Kidney (tissue), 13 donors: ENCODE measurements at regions not wholly inside any gene's neighbourhood (a gene's known extent, or its start where the extent isn't known, plus 50 kb on each side); places are given as distances from the start of the nearest gene placed in this dataset.

Source experiments
- DNase-seq, 5 donors: peaks; one replicate each; pipeline ENCODE4 v3.0.0-alpha.2; 2013 to 2020
- FAIRE-seq: peaks from 2 replicates; lab custom pipeline; 2012; peaks lifted over from hg19 to GRCh38; lab: Jason Lieb, UNC
- H3K27ac ChIP-seq, 2 donors: one replicate each; pipeline ENCODE4 v1.7.0; 2013; ENCODE audit warnings: low read depth in 2 of 2, low read length in 2 of 2, inconsistent platforms in 1 of 2
- H3K27me3 ChIP-seq: one replicate; pipeline ENCODE4 v1.7.1; 2013; ENCODE audit warnings: low read length, inconsistent platforms; ENCODE audit not compliant: control insufficient read depth, insufficient read depth
- H3K36me3 ChIP-seq, 3 donors: one replicate each; pipeline versions ENCODE4 v1.7.0 to v1.7.1; 2013; ENCODE audit warnings: low read length in 3 of 3, control low read depth in 1 of 3, inconsistent platforms in 1 of 3; ENCODE audit not compliant: insufficient read depth in 3 of 3, control insufficient read depth in 2 of 3
- H3K4me1 ChIP-seq, 3 donors: one replicate each; pipeline versions ENCODE4 v1.7.0 to v1.7.1; 2013; ENCODE audit warnings: low read length in 3 of 3, inconsistent platforms in 1 of 3, low read depth in 1 of 3; ENCODE audit not compliant: control insufficient read depth in 2 of 3, insufficient read depth in 2 of 3
- H3K4me3 ChIP-seq, 3 donors: one replicate each; pipeline versions ENCODE4 v1.7.0 to v1.8.1; 2013; ENCODE audit warnings: low read length in 3 of 3, control low read depth in 1 of 3, inconsistent platforms in 1 of 3
- H3K9ac ChIP-seq, 3 donors: one replicate each; pipeline versions ENCODE4 v1.7.0 to v1.7.1; 2013; ENCODE audit warnings: low read length in 3 of 3, control low read depth in 1 of 3, inconsistent platforms in 1 of 3
- H3K9me3 ChIP-seq, 3 donors: one replicate each; pipeline versions ENCODE4 v1.7.0 to v1.7.1; 2013; ENCODE audit warnings: low read length in 3 of 3, control low read depth in 1 of 3, inconsistent platforms in 1 of 3; ENCODE audit not compliant: control insufficient read depth in 2 of 3, insufficient read depth in 1 of 3
- intact Hi-C: fragments of 100-400 bp; cut with DNase I; formaldehyde crosslinking; loops from one replicate; pipeline ENCODE4 v1.11.1; 2022
- TF ChIP-seq, protein P1 (sequence below): IDR thresholded peaks from 3 replicates; pipeline ENCODE4 v1.5.1; 2012; ENCODE audit warnings: mild to moderate bottlenecking, moderate library complexity, borderline replicate concordance; ENCODE audit not compliant: insufficient read depth; ENCODE audit errors: extremely low read depth
- donor health status: control.
- donor health status: control.
- donor health status: control.
- donor health status: control.
- donor health status: control.
- donor health status: DM: yes; HTN: yes; CAD: no.
- donor health status: Normal renal cell carcinoma (clear cell type).

DNA sequence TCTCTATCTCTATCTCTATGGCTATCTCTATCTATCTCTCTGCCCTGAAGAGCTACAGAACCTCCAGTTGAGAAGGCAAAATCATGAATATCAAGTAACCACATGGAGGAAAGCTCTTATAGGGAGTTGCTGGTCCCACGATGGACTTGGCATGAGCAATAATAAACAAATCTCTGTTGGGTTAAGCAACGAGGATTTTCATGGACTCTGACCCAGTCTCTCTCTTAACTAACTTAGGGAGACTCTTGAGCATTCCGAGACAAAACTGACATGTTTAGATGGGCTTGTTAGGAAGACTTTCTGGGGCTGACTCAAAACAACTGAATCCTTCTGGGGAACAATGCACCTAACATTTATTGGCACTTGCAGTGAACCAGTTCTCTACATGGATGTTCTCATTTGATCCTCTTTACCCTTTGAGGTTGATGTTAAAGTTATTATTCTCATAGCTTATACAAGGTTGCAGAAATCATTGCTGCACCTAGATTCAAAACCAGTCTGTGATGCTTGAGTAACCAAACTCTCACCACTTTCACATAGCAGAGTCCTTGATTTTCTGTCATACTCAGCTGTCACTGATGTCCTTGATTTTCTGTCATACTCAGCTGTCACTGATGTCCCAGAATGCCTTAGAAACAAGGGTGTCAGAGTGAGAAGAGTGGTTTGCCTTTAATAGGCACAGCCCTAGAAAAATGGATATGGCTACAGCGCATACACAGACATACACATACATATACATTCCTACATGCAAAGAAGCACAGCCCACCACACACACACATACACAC lies 354.6 kb upstream of the MAF start:
- Histone ChIP-seq H3K9ac (no peak overlapping the region), H3K27ac (no peak overlapping the region), H3K4me1 (peaks cover 0 to 2% (median 0%) of the 10 kb centered on the region in 3 donors), H3K9me3 (no peaks in the 10 kb centered on the region), H3K27me3 (no peaks in the 10 kb centered on the region), H3K36me3 (no peaks in the 10 kb centered on the region), H3K4me3 (no peak overlapping the region)
- intact Hi-C loops = no loop called here
- TF ChIP-seq, protein P1, sequence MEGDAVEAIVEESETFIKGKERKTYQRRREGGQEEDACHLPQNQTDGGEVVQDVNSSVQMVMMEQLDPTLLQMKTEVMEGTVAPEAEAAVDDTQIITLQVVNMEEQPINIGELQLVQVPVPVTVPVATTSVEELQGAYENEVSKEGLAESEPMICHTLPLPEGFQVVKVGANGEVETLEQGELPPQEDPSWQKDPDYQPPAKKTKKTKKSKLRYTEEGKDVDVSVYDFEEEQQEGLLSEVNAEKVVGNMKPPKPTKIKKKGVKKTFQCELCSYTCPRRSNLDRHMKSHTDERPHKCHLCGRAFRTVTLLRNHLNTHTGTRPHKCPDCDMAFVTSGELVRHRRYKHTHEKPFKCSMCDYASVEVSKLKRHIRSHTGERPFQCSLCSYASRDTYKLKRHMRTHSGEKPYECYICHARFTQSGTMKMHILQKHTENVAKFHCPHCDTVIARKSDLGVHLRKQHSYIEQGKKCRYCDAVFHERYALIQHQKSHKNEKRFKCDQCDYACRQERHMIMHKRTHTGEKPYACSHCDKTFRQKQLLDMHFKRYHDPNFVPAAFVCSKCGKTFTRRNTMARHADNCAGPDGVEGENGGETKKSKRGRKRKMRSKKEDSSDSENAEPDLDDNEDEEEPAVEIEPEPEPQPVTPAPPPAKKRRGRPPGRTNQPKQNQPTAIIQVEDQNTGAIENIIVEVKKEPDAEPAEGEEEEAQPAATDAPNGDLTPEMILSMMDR = no peak
- DNase-seq = no peak
- no peak for FAIRE-seq

DNA sequence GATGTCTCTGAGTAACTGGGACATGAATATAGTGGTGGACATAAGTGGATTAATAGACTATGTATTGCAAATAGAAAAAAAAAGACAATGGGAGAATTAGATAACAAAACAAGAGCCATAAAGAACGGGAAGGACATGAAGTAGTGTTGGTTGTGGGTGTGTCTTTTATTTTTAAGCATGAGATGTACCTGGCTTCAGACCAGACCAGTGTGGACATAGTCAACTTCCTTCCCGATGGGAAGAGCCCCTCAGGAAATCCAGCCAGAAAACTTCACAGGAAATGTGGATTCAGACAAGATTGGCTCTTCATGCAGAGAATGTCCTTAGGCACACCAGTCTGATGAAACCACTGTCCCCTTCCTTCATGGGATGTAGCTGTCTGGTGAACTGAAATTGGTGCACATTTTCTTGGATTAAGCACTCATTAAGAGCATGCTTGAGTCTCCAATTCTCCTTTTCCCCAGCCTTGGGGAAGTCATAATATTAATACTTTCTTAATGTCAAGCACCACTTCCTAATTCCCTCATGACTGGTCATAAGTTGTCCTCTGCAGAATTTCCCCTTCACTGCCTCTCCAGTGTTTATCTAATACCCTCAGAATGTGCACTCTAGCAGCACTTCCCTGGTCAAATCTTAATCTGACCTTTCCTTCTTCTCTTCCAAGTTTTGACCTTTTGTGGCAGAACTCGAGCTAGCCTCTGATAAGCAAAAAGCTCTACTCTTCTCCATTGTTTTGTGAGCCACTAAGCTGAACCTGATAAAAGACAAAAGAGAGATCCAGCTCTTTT lies 350.6 kb upstream of the MAF start:
- Histone ChIP-seq H3K4me1 (peaks cover 0 to 2% (median 0%) of the 10 kb centered on the region in 3 donors), H3K4me3 (no peak overlapping the region), H3K9me3 (no peaks in the 10 kb centered on the region), H3K9ac (no peak overlapping the region), H3K27me3 (no peaks in the 10 kb centered on the region), H3K36me3 (no peaks in the 10 kb centered on the region), H3K27ac (no peak overlapping the region)
- intact Hi-C loops = no loop called here
- FAIRE-seq (no peak), DNase-seq (peak in 1 of 5 donors; percentile 25)
- TF ChIP-seq, protein P1 = no peak

DNA sequence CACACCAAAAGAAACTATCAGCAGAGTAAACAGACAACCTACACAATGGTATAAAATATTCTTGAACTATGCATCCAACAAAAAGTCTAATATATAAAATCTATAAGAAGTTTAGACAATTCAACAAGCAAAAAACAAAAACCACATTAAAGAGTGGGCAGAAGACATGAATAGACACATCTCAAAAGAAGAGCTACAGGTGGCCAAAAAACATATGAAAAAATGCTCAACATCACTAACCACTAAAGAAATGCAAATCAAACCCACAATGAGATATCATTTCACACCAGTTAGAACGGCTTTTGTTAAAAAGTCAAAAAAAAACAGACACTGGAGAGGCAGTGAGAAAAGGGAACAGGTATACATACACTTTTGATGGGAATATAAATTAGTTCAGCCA lies 348.9 kb upstream of the MAF start:
- FAIRE-seq (no peak), DNase-seq (no peak)
- no peaks in the 10 kb centered on the region for H3K27me3 ChIP-seq
- H3K27ac ChIP-seq = no peak overlapping the region
- no peak overlapping the region for H3K4me3 ChIP-seq
- peaks cover 0 to 2% (median 0%) of the 10 kb centered on the region in 3 donors for H3K4me1 ChIP-seq
- no peaks in the 10 kb centered on the region for H3K36me3 ChIP-seq
- no peaks in the 10 kb centered on the region for H3K9me3 ChIP-seq
- intact Hi-C loops = no loop called here
- H3K9ac ChIP-seq = no peak overlapping the region
- TF ChIP-seq, protein P1 = no peak
